ENCODE measurements at regions not wholly inside any gene's neighbourhood (a gene's known extent, or its start where the extent isn't known, plus 50 kb on each side); places are given as distances from the start of the nearest gene placed in this dataset.

DNA sequence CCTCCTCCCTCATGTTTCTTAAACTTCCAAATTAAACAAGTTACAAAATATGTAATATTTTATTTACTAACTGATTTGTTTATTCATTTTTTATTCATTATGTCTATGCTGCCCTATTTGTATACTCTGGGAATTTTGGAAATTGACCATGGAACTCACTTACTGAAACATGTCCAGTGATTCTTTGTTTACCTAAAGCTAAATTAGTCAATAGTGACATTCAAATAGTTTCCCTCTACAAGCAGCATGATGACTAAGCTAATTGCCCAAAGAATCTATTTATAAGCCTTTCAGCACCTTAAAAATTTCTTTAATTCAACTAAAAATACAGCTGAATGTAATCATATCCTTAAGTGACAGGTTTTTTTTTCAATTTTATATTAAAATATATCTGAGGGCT lies 437.7 kb downstream of the SI start:
- TF ChIP-seq GATA2 (IDR thresholded peaks at IDR 0.05; ENCODE audit: low read depth, low read length) (no peak), GATA3 (IDR thresholded peaks at IDR 0.05; ENCODE audit: low read depth, low read length) (no peak)

All from SH-SY5Y (cell line).